Transverse colon (tissue), 4 donors: ENCODE measurements at regions not wholly inside any gene's neighbourhood (a gene's known extent, or its start where the extent isn't known, plus 50 kb on each side); places are given as distances from the start of the nearest gene placed in this dataset.

Source experiments
- DNase-seq: peaks from one replicate; pipeline ENCODE4 v3.0.0-alpha.2; 2019
- H3K27ac ChIP-seq, 4 donors: fragments of 200-600 bp; sonication (generic); 2 replicates each; pipeline ENCODE4 v1.5.1; 2016 to 2018; ENCODE audit warnings: inconsistent platforms in 4 of 4
- H3K27me3 ChIP-seq: fragments of 200-600 bp; sonication (generic); 2 replicates; pipeline ENCODE4 v1.5.1; 2017; ENCODE audit warnings: inconsistent platforms
- H3K36me3 ChIP-seq, 4 donors: fragments of 200-600 bp; sonication (generic); 2 replicates each; pipeline ENCODE4 v1.5.1; 2017 to 2019; ENCODE audit warnings: inconsistent platforms in 4 of 4
- H3K4me1 ChIP-seq, 4 donors: fragments of 200-600 bp; sonication (generic); 2 replicates each; pipeline ENCODE4 v1.5.1; 2017 to 2020; ENCODE audit warnings: inconsistent platforms in 4 of 4
- H3K4me3 ChIP-seq, 4 donors: fragments of 200-600 bp; sonication (generic); 1 replicate in 1 of 4; 2 replicates in 3 of 4; pipeline versions ENCODE4 v1.5.1 to v1.6.1; 2017 to 2019; ENCODE audit warnings: inconsistent platforms in 4 of 4
- H3K9me3 ChIP-seq, 2 donors: fragments of 200-600 bp; sonication (generic); 2 replicates each; pipeline ENCODE4 v1.5.1; 2017 to 2019; ENCODE audit warnings: inconsistent platforms in 2 of 2
- CTCF ChIP-seq, 5 experiments: fragments of 200-600 bp in 3 of 5; fragments of 450-650 bp in 2 of 5; sonication (generic) in 3 of 5; IDR thresholded peaks; 1 replicate in 2 of 5; 2 replicates in 3 of 5; pipeline ENCODE4 v1.5.1; 2016 to 2017; ENCODE audit warnings: antibody characterized with exemption in 5 of 5, inconsistent platforms in 3 of 5, mild to moderate bottlenecking in 2 of 5, moderate library complexity in 1 of 5
- EP300 ChIP-seq: sonication (generic); formaldehyde crosslinking; IDR thresholded peaks from one replicate; pipeline ENCODE4 v1.6.1; 2017; ENCODE audit warnings: antibody characterized with exemption, low read depth
- POLR2A ChIP-seq: fragments of 450-650 bp; IDR thresholded peaks from one replicate; pipeline ENCODE4 v1.6.1; 2016; ENCODE audit warnings: antibody characterized with exemption, mild to moderate bottlenecking, moderate library complexity
- POLR2AphosphoS5 ChIP-seq, 3 donors: sonication (generic); formaldehyde crosslinking; IDR thresholded peaks; one replicate each; pipeline ENCODE4 v1.6.1; 2016; ENCODE audit warnings: antibody characterized with exemption in 3 of 3
- WGBS, 2 donors: methylation state at CpG; one replicate each; pipeline ENCODE4 v1.1.5; 2018; ENCODE audit warnings: low coverage in 1 of 2; 5-methylcytosine and 5-hydroxymethylcytosine counted together
- in situ Hi-C, 4 donors: fragments of 200-750 bp; cut with MboI; loops; one replicate each; pipeline versions ENCODE4 v1.15.0 to v1.15.1; 2017; ENCODE audit warnings: low sequenced_read_pairs in 3 of 4, low pct_ligation_motif_present in 1 of 4, low pct_unique_long_range_greater_than_20kb in 1 of 4
- intact Hi-C: fragments of 100-400 bp; cut with DNase I; formaldehyde crosslinking; loops from one replicate; pipeline ENCODE4 v1.15.1; 2023; ENCODE audit warnings: low total_unique reads

GRCh38 chr4:164462471-164462870, 291.5 kb upstream of the SMIM31 start:
- Histone ChIP-seq H3K36me3 (no peaks in the 10 kb centered on the region), H3K9me3 (no peaks in the 10 kb centered on the region), H3K4me1 (no peaks in the 10 kb centered on the region), H3K4me3 (no peak overlapping the region), H3K27me3 (no peaks in the 10 kb centered on the region), H3K27ac (no peak overlapping the region)
- no peak for DNase-seq
- intact Hi-C loops = no loop called here
- in situ Hi-C loops = no loop called here
- TF ChIP-seq CTCF (IDR thresholded peaks at IDR 0.05) (no peak), POLR2AphosphoS5 (IDR thresholded peaks at IDR 0.05) (no peak), EP300 (no peak), POLR2A (no peak)

GRCh38 chr4:164464313-164464712, 289.6 kb upstream of the SMIM31 start:
- Histone ChIP-seq H3K4me3 (no peak overlapping the region), H3K27me3 (no peaks in the 10 kb centered on the region), H3K36me3 (no peaks in the 10 kb centered on the region), H3K27ac (no peak overlapping the region), H3K9me3 (no peaks in the 10 kb centered on the region), H3K4me1 (no peaks in the 10 kb centered on the region)
- intact Hi-C loops = no loop called here
- TF ChIP-seq POLR2AphosphoS5 (IDR thresholded peaks at IDR 0.05) (no peak), EP300 (no peak), CTCF (IDR thresholded peaks at IDR 0.05) (no peak), POLR2A (no peak)
- no peak for DNase-seq
- 79 to 83% methylated on average over 1 of the region's 1 CpG for WGBS, 2 donors
- in situ Hi-C loops = no loop called here

GRCh38 chr4:164467493-164467892, 286.4 kb upstream of the SMIM31 start:
- H3K36me3 ChIP-seq = no peaks in the 10 kb centered on the region
- no peaks in the 10 kb centered on the region for H3K4me1 ChIP-seq
- TF ChIP-seq CTCF (IDR thresholded peaks at IDR 0.05) (no peak), POLR2A (no peak)
- H3K4me3 ChIP-seq = no peak overlapping the region
- no peaks in the 10 kb centered on the region for H3K27me3 ChIP-seq
- intact Hi-C loops (no loop called here), in situ Hi-C loops (no loop called here)
- 58 to 64% methylated on average over 1 to 3 of the region's 3 CpGs for WGBS, 2 donors
- no peak overlapping the region for H3K27ac ChIP-seq
- no peaks in the 10 kb centered on the region for H3K9me3 ChIP-seq
- no peak for DNase-seq

GRCh38 chr4:164481306-164482091, 272.4 kb upstream of the SMIM31 start:
- H3K4me3 ChIP-seq = no peak overlapping the region
- intact Hi-C loops = no loop called here

More at GRCh38 chr4:164481306-164482091, 272.4 kb upstream of the SMIM31 start:
- H3K27ac ChIP-seq = no peak overlapping the region
- H3K36me3 ChIP-seq = no peaks in the 10 kb centered on the region
- H3K27me3 ChIP-seq = no peaks in the 10 kb centered on the region
- TF ChIP-seq CTCF (IDR thresholded peaks at IDR 0.05) (no peak), POLR2AphosphoS5 (IDR thresholded peaks at IDR 0.05) (no peak), EP300 (no peak), POLR2A (no peak)
- DNase-seq = no peak
- in situ Hi-C loops = no loop called here
- WGBS, 2 donors = 72 to 76% methylated on average over 4 of the region's 4 CpGs
- H3K9me3 ChIP-seq = no peaks in the 10 kb centered on the region
- no peaks in the 10 kb centered on the region for H3K4me1 ChIP-seq
